ENCODE measurements at regions not wholly inside any gene's neighbourhood (a gene's known extent, or its start where the extent isn't known, plus 50 kb on each side); places are given as distances from the start of the nearest gene placed in this dataset.
A peak's percentile ranks its signal among the peaks of the same experiment; 100 is the strongest.

DNA sequence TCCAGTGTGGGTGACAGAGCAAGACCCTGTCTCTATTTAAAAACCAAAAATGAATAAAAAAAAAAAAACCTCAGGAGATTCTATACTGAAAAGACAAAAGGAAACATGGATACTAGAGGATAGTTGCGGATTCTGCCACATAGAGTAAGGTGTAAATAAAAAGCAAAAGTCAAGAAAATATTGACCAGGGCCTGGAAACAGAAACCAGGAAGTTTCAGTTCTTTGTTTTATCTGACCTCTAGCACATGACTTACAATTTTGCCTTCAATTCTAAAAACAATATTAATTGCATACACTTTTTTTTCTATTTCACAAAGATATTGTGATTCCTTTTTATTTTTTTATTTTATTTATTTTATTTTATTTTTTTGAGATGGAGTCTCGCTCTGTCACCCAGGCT lies 96.2 kb upstream of the NMUR2 start:
- no peak for DNase-seq (ENCODE audit: low read depth)
- TF ChIP-seq, protein P1, sequence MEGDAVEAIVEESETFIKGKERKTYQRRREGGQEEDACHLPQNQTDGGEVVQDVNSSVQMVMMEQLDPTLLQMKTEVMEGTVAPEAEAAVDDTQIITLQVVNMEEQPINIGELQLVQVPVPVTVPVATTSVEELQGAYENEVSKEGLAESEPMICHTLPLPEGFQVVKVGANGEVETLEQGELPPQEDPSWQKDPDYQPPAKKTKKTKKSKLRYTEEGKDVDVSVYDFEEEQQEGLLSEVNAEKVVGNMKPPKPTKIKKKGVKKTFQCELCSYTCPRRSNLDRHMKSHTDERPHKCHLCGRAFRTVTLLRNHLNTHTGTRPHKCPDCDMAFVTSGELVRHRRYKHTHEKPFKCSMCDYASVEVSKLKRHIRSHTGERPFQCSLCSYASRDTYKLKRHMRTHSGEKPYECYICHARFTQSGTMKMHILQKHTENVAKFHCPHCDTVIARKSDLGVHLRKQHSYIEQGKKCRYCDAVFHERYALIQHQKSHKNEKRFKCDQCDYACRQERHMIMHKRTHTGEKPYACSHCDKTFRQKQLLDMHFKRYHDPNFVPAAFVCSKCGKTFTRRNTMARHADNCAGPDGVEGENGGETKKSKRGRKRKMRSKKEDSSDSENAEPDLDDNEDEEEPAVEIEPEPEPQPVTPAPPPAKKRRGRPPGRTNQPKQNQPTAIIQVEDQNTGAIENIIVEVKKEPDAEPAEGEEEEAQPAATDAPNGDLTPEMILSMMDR (conservative IDR thresholded peaks at IDR 0.05; ENCODE audit: low read depth, low read length): no peak

DNA sequence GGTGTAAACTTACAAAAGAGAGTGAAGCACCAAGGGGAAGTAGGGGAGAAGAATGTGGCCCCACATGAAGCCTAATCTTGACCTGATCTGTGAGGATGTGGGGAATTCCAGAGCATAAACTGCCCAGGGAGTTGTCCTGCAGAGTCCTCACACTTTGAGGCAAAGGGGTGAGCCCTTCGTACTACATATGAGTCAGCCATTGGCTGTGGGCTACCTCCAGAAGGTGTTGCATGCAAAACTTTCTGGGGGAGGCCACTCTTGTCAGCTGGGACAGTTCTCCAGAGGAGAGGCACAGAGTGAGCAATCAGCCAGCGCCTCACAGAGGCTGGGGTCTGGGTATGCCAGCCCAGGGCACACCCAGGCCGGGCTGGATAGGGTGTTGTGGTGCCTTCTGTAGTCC lies 98.1 kb upstream of the NMUR2 start:
- DNase-seq (ENCODE audit: low read depth): no peak
- H3K4me3 ChIP-seq (ENCODE audit: low read length): no peak overlapping the region
- TF ChIP-seq, protein P1 (conservative IDR thresholded peaks at IDR 0.05; ENCODE audit: low read depth, low read length): no peak

More for the DNA sequence above, 96.2 kb upstream of the NMUR2 start:
- H3K4me3 ChIP-seq (ENCODE audit: low read length): no peak overlapping the region

DNA sequence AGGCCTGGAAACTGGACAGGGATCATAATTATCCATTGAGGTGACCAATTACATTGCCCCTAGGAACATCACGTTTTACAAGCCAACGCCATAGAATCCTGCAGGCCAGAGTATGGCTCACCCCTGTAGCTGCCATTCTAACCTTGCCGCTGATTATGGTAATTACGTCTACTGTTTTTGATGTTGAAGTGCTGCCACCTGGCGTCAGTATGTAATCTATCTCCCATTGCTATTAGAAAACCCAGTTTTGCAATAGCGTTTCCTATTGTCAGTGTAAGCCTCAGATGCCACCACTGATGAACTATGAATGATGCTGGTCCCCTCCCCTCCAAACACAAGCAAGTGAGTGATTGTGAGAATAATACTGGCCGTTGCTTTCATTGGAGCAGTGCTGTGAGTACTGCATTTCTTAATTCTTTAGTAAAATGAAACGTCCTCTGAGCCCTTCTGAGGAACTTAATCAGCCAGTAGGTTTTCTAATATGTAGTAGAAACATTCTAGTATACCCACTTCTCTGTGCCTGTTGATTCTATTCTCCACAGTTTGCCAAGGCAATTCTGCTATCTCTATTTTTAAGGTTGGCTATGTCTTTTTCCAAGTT lies 100.5 kb upstream of the NMUR2 start:
- TF ChIP-seq, protein P1 (conservative IDR thresholded peaks at IDR 0.05; ENCODE audit: low read depth, low read length): peak; percentile 71
- DNase-seq (ENCODE audit: low read depth): peak; percentile 12
- H3K4me3 ChIP-seq (ENCODE audit: low read length): no peak overlapping the region

DNA sequence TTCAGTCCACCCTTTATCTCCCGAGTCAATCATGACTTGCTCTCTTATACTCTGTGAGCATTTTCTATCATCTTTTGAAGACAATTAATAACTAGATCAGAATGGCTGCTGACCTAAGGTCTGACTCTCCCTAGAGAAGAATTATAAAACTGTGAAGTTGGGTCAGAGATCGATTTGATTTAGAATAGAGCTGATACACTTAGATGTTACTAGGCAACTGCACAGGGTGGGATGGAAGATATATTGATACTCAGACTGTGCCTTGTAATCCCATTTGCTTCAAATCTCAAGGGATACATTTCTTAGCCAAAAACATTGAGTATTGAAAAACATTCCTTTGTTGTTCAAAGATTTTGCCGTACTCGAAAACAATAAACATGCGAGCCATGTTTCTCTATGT lies 106.0 kb upstream of the NMUR2 start:
- no peak for DNase-seq (ENCODE audit: low read depth)
- TF ChIP-seq, protein P1 (conservative IDR thresholded peaks at IDR 0.05; ENCODE audit: low read depth, low read length): no peak
- no peak overlapping the region for H3K4me3 ChIP-seq (ENCODE audit: low read length)

DNA sequence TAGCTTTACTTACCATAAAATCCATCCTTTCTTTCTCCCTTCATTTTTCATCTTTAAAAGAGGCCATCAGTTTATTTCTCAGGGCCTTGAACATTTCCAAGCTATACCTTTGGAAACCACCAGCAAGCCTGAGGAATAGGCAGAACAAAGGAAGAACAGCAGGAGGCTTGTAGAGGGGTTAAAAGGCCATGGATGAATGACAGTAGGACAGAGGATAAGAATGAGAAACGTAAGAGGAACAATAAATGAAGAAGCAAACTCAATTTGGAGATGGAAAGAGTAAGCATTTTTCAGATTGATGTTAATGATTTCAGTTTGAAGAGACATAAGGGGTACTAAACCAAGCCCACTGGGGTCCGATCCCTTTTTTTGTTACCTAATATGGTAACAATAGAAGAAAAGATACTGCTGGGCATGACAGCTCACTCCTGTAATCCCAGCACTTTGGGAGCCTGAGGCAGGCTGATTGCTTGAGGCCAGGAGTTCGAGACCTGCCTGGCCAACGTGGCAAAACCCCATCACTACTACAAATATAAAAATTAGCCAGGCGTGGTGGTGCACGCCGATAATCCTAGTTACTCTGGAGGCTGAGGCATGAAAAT lies 106.6 kb upstream of the NMUR2 start:
- TF ChIP-seq, protein P1 (conservative IDR thresholded peaks at IDR 0.05; ENCODE audit: low read depth, low read length): no peak
- no peak for DNase-seq (ENCODE audit: low read depth)
- no peak overlapping the region for H3K4me3 ChIP-seq (ENCODE audit: low read length)

DNA sequence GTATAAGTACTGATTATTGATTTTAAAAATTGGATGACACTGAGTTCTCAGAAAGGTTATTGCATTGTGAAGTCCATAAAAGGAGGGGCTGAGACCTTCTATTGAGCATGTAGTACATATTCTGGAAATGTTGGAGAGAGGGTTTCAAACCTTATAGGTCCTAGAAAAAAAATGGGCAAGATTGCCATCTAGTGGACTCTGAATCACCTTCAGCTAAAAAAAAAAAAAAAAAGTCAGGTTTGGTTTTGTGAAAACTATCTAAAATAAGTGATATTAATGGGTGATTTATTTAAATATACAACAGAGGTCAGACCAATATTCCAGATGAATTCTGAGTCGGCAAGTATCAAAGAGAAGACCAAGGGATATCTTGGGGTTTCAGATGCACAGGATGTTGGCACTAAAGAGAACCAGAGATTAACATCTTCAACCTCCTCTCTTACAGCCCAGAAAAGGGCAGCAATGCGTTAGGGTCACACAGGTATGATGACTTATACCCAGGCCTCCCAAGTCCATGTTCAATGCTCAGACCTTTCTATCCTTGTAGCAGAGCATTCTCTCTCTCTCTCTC lies 109.8 kb upstream of the NMUR2 start:
- no peak overlapping the region for H3K4me3 ChIP-seq (ENCODE audit: low read length)
- DNase-seq (ENCODE audit: low read depth): no peak
- TF ChIP-seq, protein P1 (conservative IDR thresholded peaks at IDR 0.05; ENCODE audit: low read depth, low read length): peak; percentile 63

DNA sequence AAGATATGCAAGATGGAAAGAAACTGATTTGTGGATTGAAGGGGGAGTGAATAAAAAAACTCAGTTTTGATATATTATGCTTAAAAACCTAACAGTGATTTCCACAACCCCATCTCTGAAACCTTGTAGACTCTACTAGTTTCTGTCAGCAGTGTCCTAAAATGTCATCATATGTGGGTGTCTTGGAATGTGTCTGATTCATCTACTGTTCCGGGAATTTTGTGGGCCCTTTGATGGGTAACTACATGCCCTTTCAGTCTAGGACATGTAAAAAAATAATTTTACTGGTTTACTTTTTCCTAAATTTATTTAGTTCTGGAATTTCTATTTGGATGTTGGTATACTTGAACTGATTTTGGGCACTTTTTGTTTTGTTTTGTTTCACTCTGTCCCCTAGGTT lies 118.9 kb upstream of the NMUR2 start:
- DNase-seq (ENCODE audit: low read depth): no peak

More for the DNA sequence above, 118.9 kb upstream of the NMUR2 start:
- TF ChIP-seq, protein P1 (conservative IDR thresholded peaks at IDR 0.05; ENCODE audit: low read depth, low read length): no peak
- no peak overlapping the region for H3K4me3 ChIP-seq (ENCODE audit: low read length)
